ENCODE measurements at regions not wholly inside any gene's neighbourhood (a gene's known extent, or its start where the extent isn't known, plus 50 kb on each side); places are given as distances from the start of the nearest gene placed in this dataset.

GRCh38 chr7:109343678-109344077 lies 774.0 kb downstream of the DNAJB9 start (continued):
- TF ChIP-seq ZHX1 (CRISPR knock-in tag; IDR thresholded peaks at IDR 0.05; ENCODE audit: low read depth): no peak
- TF ChIP-seq MAFK (conservative IDR thresholded peaks at IDR 0.05 in 1 of 2, IDR thresholded peaks at IDR 0.05 in 1 of 2; ENCODE audit: low read length in 2 of 2): no peak
- TF ChIP-seq ESRRA (CRISPR knock-in tag; IDR thresholded peaks at IDR 0.05; ENCODE audit: low read depth): no peak
- no peak for TF ChIP-seq YEATS4 (CRISPR knock-in tag; IDR thresholded peaks at IDR 0.05; ENCODE audit: borderline replicate concordance)
- TF ChIP-seq ZNF547 (CRISPR knock-in tag; IDR thresholded peaks at IDR 0.05): no peak

GRCh38 chr7:109351493-109351892 lies 781.8 kb downstream of the DNAJB9 start:
- FAIRE-seq: no peak
- ChIA-PET CTCF (ENCODE audit: low intra/inter-chr PET ratio, low total read pairs) (no interaction called here), POLR2A (no interaction called here)
- 1% methylated on average over 9 of the region's 9 CpGs for WGBS (ENCODE audit: low lambda C conversion rate)
- no peak overlapping the region for H3K27ac ChIP-seq (ENCODE audit: extremely low read length, insufficient read depth, low read length)
- no peak for ATAC-seq
- BruUV-seq (replicated peaks): no TSS peak
- no peaks in the 10 kb centered on the region for H3K9me3 ChIP-seq (ENCODE audit: low read length)
- H3K4me2 ChIP-seq (ENCODE audit: low read depth, low read length): no peak overlapping the region
- no peaks in the 10 kb centered on the region for H3K79me2 ChIP-seq (ENCODE audit: insufficient read depth, low read length)
- H3K36me3 ChIP-seq (replicated peaks in 1 of 2; ENCODE audit: control insufficient read depth in 1 of 2, insufficient read depth in 2 of 2, low read length in 2 of 2): no peaks in the 10 kb centered on the region
- intact Hi-C loops (cut with micrococcal nuclease; ENCODE audit: unreplicated experiment): no loop called here
- H3K9ac ChIP-seq (ENCODE audit: insufficient read depth, low read depth, low read length): no peak overlapping the region
- H3K27me3 ChIP-seq (ENCODE audit: control insufficient read depth in 1 of 2, insufficient read depth in 2 of 2, low read length in 2 of 2): no peaks in the 10 kb centered on the region
- H3K4me1 ChIP-seq (ENCODE audit: insufficient read depth, low read length): no peaks in the 10 kb centered on the region
- H3K4me3 ChIP-seq (replicated peaks in 1 of 3; ENCODE audit: insufficient read depth in 1 of 3, low read depth in 2 of 3, low read length in 3 of 3): no peak overlapping the region
- TF ChIP-seq ZNF567 (CRISPR knock-in tag; IDR thresholded peaks at IDR 0.05; ENCODE audit: borderline replicate concordance): no peak
- peak in 1 of 2 experiments; percentile 42; a peak in 1 of 4 replicates for TF ChIP-seq MAFK (conservative IDR thresholded peaks at IDR 0.05 in 1 of 2, IDR thresholded peaks at IDR 0.05 in 1 of 2; ENCODE audit: low read length in 2 of 2)
- no peak for TF ChIP-seq PRDM4 (CRISPR knock-in tag; IDR thresholded peaks at IDR 0.05; ENCODE audit: borderline replicate concordance)
- no peak for TF ChIP-seq ZNF142 (CRISPR knock-in tag; IDR thresholded peaks at IDR 0.05)
- TF ChIP-seq ZNF337 (CRISPR knock-in tag; IDR thresholded peaks at IDR 0.05; ENCODE audit: borderline replicate concordance, low read depth): no peak
- in situ Hi-C loops (cut with HindIII; ENCODE audit: extremely low pct_ligation_motif_present, low pct_unique_long_range_greater_than_20kb): no loop called here
- no peak overlapping the region for H2AFZ ChIP-seq (ENCODE audit: low read length)
- no peak for DNase-seq (ENCODE audit: low spot score)
- H4K20me1 ChIP-seq (ENCODE audit: insufficient read depth, low read length): no peaks in the 10 kb centered on the region
